ENCODE measurements at regions not wholly inside any gene's neighbourhood (a gene's known extent, or its start where the extent isn't known, plus 50 kb on each side); places are given as distances from the start of the nearest gene placed in this dataset.

GRCh38 chr6:130771741-130772140, 55.5 kb upstream of the SMLR1 start:
- CTCF ChIA-PET = no interaction called here
- TF ChIP-seq EZH2 (IDR thresholded peaks at IDR 0.05; ENCODE audit: low read length, unreplicated experiment) = no peak
- POLR2A ChIA-PET (ENCODE audit: unreplicated experiment) = no interaction called here

GRCh38 chr6:130773860-130774259, 53.3 kb upstream of the SMLR1 start:
- Histone ChIP-seq H3K27me3 (ENCODE audit: low read length) (no peaks in the 10 kb centered on the region), H3K9me2 (replicated peaks; ENCODE audit: low read length) (no peaks in the 10 kb centered on the region), H3K79me2 (ENCODE audit: low read length) (no peaks in the 10 kb centered on the region), H3K36me3 (ENCODE audit: low read depth, low read length) (no peaks in the 10 kb centered on the region), H4K20me1 (ENCODE audit: low read length) (no peaks in the 10 kb centered on the region), H3K4me1 (ENCODE audit: insufficient read depth, low read length) (no peaks in the 10 kb centered on the region), H3K9ac (ENCODE audit: low read length) (no peak overlapping the region), H3K4me2 (ENCODE audit: low read length) (no peak overlapping the region), H2AFZ (ENCODE audit: low read length) (no peak overlapping the region), H3K9me3 (ENCODE audit: low read length) (no peaks in the 10 kb centered on the region), H3K4me3 (ENCODE audit: low read length) (no peak overlapping the region), H3F3A (ENCODE audit: low read length, unreplicated experiment) (no peaks in the 10 kb centered on the region), H3K27ac (ENCODE audit: low read length) (no peak overlapping the region)
- TF ChIP-seq EZH2 (IDR thresholded peaks at IDR 0.05; ENCODE audit: low read length, unreplicated experiment) = no peak
- TF ChIP-seq CTCF (conservative IDR thresholded peaks at IDR 0.05; ENCODE audit: low read depth, low read length) = no peak
- no peak for TF ChIP-seq EZH2phosphoT487 (IDR thresholded peaks at IDR 0.05; ENCODE audit: borderline replicate concordance, low read length)
- intact Hi-C loops (cut with micrococcal nuclease) = no loop called here
- CTCF ChIA-PET = no interaction called here
- BruUV-seq (replicated peaks) = no TSS peak
- ATAC-seq (no peak), DNase-seq (no peak)
- POLR2A ChIA-PET (ENCODE audit: unreplicated experiment) = no interaction called here

More at GRCh38 chr6:130771741-130772140, 55.5 kb upstream of the SMLR1 start:
- H3K27me3 ChIP-seq (ENCODE audit: low read length) = no peaks in the 10 kb centered on the region
- H3K9ac ChIP-seq (ENCODE audit: low read length) = no peak overlapping the region
- no peaks in the 10 kb centered on the region for H3K4me1 ChIP-seq (ENCODE audit: insufficient read depth, low read length)
- intact Hi-C loops (cut with micrococcal nuclease) = no loop called here
- no peak overlapping the region for H3K4me2 ChIP-seq (ENCODE audit: low read length)
- H3K9me3 ChIP-seq (ENCODE audit: low read length) = no peaks in the 10 kb centered on the region
- H3K36me3 ChIP-seq (ENCODE audit: low read depth, low read length) = no peaks in the 10 kb centered on the region
- H4K20me1 ChIP-seq (ENCODE audit: low read length) = no peaks in the 10 kb centered on the region
- no peaks in the 10 kb centered on the region for H3F3A ChIP-seq (ENCODE audit: low read length, unreplicated experiment)
- no peaks in the 10 kb centered on the region for H3K9me2 ChIP-seq (replicated peaks; ENCODE audit: low read length)
- no peak for DNase-seq
- no peak for ATAC-seq
- no peak overlapping the region for H3K4me3 ChIP-seq (ENCODE audit: low read length)
- no peak overlapping the region for H3K27ac ChIP-seq (ENCODE audit: low read length)
- H2AFZ ChIP-seq (ENCODE audit: low read length) = no peak overlapping the region
- no TSS peak for BruUV-seq (replicated peaks)
- no peaks in the 10 kb centered on the region for H3K79me2 ChIP-seq (ENCODE audit: low read length)

- Histone ChIP-seq H3K36me3 (ENCODE audit: low read depth, low read length) (no peaks in the 10 kb centered on the region), H4K20me1 (ENCODE audit: low read length) (no peaks in the 10 kb centered on the region), H3K9me2 (replicated peaks; ENCODE audit: low read length) (no peaks in the 10 kb centered on the region), H3F3A (ENCODE audit: low read length, unreplicated experiment) (no peaks in the 10 kb centered on the region), H2AFZ (ENCODE audit: low read length) (no peak overlapping the region), H3K79me2 (ENCODE audit: low read length) (no peaks in the 10 kb centered on the region), H3K9me3 (ENCODE audit: low read length) (no peaks in the 10 kb centered on the region), H3K9ac (ENCODE audit: low read length) (no peak overlapping the region), H3K4me1 (ENCODE audit: insufficient read depth, low read length) (no peaks in the 10 kb centered on the region), H3K27ac (ENCODE audit: low read length) (no peak overlapping the region), H3K27me3 (ENCODE audit: low read length) (no peaks in the 10 kb centered on the region), H3K4me3 (ENCODE audit: low read length) (no peak overlapping the region), H3K4me2 (ENCODE audit: low read length) (no peak overlapping the region)
- CTCF ChIA-PET = no interaction called here
- POLR2A ChIA-PET (ENCODE audit: unreplicated experiment) = no interaction called here
- BruUV-seq (replicated peaks) = no TSS peak
- intact Hi-C loops (cut with micrococcal nuclease) = no loop called here
- DNase-seq (no peak), ATAC-seq (no peak)
- no peak for TF ChIP-seq CTCF (conservative IDR thresholded peaks at IDR 0.05; ENCODE audit: low read depth, low read length)
- no peak for TF ChIP-seq EZH2phosphoT487 (IDR thresholded peaks at IDR 0.05; ENCODE audit: borderline replicate concordance, low read length)
- TF ChIP-seq EZH2 (IDR thresholded peaks at IDR 0.05; ENCODE audit: low read length, unreplicated experiment) = no peak
Observed at GRCh38 chr6:130775411-130776012, 51.7 kb upstream of the SMLR1 start.

Data from PC-3 (cell line).